GM21737 (cell line): ENCODE measurements at regions not wholly inside any gene's neighbourhood (a gene's known extent, or its start where the extent isn't known, plus 50 kb on each side); places are given as distances from the start of the nearest gene placed in this dataset.

Source experiments
- ATAC-seq: cut with Tn5 transposase; IDR thresholded peaks from one replicate; pipeline ENCODE4 v1.9.1; 2021; ENCODE audit warnings: mild to moderate bottlenecking, moderate library complexity; ENCODE audit not compliant: unreplicated experiment

DNA sequence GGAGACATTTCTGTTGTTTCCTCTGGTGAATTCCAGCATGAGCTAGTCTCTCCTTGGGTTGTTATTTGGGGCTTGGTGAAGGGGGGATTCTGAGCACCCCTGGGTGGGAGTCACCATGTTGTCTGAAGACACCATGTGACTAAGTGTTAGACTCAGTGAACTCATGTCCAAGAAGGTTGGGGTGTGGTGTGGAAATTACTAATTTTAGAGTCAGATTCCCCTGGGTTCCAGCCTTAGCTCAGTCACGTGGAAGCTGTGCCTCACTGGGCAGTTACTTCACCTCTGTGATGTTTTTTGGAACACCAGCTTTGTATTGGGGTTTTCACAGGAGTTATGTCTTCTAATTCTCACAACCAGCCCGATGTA is 171.5 kb downstream of the RPLP1 start:
- no peak for ATAC-seq

DNA sequence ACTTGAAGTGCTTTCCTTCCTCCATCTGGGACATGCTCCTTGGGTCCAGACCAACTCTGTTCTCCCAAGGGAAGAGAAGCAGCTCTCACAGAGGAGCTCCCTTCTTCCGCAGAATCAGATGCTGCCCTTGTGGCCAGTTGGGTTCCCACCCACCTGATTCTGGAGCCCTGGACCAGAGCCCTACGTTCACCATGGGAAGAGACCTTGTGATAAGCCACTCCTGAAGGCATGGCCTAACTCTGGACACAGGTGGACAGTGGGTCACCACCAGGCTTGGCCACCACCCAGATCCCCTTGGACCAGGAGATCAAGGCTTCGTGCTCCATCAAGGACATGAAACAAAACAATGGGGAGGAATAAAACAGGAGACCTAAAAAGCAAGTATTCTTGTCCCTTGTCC is 172.2 kb downstream of the RPLP1 start:
- ATAC-seq = no peak

DNA sequence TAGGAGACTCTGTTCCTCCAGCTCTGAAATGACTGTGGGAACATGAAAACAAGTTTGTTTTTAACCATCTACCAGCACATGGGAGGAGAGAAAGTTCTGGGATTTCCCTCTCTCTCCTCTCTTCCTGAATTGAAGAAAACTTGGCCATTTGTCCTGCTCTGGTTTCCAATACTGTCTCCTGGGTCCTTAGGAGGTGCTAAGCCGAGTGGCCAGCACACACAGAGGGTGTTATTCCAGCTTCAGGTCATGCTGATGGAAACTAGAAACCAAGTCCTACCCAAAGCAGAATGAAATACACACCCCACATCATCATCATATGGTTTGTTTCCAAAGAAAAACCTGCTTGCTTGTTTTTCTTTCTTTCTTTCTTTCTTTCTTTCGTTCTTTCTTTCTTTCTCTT is 172.7 kb downstream of the RPLP1 start:
- no peak for ATAC-seq

DNA sequence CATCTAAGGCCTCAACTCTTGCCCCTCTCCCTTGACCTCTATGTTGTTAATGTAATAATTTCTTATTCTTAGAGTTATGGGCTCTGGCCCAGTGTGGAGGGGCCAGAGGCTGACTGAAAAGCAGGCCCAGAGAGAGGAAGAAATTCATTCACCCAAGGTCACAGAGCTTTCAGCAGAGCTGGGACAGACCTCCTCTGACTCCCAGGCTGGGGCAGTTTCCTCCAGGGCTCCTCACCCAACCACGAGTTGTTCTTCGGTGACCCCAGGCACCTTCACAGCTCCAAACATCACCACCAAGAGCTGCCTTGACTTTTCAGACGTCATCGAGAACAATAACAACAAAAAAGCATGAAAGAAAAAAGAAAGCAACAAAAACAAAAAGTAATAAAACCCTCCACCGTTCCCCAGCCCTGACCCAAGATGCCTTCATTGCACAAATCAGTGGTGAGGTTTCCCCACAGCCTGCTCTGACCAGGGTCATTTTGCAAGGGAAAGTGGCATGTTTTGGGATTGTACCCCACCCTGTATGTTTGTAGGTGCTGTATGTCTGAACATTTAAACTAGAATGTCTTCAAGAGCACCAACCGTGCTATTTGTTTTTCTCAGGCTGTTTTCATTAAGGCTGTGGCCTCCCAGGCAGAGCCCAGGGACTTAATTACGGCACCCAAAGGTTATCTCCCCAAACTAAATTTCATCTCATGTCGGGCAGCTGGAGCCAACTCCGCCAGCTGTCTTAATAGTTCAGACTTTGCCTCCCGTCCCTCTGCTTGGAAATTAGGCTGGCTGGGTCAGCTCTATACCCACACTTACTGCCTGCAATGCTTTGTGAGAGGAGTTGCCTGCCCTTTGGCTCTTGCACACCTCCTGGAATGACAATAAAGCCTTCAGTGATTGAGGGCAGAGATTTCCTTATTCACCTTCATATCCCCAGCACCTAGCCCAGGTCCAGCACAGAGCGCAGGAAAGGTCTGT is 173.8 kb downstream of the RPLP1 start:
- no peak for ATAC-seq

DNA sequence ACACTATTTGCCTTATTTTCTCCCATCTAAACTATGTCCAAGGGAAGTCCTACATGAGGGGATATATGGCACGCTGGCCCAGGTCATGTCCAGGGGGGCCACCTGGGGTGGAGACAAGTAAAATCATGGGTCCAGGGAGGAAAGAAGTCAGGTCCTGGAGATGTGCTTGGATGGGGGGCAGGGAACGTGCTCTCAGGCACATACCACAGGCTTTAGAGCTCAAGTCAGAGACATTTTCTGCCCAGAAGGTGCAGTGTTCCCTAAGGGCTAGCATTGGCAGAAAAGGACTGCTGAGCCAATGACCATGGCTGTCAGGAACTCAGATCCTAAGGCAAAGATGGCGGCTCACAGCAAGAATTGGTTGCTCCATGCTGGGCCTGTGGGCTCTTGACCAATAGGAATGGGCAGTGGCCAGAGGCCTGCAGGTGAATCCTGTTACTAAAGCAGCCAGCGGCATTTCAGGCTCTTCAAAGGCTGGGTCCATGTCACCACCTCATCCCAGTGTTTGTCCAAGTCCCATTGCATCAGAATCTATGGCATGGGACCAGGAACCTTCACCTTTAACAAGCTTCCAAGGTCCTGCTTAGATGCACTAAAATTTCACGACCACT is 175.0 kb downstream of the RPLP1 start:
- ATAC-seq = no peak

DNA sequence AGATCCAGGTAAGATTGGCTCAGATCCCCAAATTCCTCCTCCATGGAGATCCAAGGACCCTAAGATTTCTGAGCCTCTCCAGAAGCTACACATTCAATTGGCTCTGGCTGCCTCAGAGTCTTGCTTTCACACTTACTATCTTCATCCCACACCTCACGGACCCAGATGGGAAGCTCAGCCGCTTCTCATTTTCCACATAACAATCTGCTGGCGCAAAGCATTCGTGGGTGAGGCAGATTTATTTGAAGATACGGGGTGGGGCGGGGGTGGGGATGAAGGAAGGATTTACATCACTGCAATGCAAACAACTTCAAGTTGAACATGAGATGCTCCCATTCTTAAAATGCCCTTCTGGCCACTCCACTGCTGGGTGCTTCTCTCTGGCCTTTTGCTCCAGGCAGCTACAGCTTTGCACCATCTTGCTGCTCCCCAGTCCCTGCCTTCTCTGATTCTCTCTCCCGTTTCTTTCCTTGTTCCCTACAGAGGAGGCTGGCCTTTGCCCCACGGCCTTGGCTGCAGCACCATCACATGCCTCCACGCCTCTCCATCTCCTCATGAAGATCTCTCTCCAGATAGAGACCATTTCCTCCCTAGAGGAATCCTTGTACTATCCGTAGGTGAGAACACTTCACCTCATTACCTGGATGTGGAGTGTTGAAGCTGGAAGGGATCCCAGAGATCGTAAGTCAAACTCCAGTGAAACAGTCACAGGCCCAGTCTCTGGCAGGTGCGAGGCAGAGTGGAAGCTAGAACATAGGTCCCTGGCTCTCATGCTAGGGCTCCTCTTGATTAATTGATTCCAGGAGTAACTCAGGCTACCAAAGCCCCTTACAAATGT is 175.9 kb downstream of the RPLP1 start:
- ATAC-seq = no peak

DNA sequence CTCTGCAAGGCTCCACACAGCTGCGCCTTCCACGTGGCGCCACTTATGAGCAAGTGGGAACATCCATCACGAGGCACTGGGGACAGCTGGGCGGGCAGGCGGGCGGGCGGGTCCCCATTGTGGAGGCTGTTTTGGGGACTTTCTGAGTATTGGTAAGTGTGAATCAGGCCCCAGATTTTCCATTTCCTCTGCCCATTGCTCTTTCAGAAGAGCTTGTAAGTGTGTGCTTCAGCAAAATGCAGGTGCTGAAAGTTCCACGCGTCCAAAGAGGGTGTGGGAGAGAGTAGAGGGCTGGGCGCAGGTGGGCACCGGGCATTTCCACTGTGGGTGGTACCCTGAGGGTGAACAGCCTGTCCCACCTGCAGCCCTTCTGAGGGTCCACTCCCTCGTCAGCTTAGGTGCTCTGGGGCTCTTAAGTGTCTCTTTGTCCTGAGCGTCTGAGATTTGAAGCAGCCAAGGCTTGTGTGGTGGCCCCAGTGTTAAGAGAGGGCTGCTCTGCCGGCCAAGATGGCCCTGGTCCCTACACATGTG is 177.1 kb downstream of the RPLP1 start:
- ATAC-seq = no peak

DNA sequence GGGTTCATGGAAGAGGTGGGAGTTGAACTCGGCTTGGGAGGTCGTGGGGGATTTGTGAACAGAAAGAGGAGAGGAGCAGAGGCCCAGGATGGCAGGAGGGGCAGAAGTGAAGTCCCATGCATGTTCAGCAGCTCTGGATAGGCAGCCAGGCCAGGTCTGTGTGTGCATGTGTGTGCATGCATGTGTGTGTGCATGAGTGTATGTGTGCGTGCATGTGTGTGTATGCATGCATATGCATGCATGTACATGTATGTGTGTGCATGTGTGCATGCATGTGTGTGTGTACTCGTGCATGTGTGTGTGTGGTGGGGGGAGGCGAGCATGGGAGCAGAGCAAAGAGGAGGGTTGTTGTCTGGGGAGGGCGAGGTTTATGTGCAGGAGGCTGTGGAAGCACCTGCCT is 178.4 kb downstream of the RPLP1 start:
- ATAC-seq = no peak

DNA sequence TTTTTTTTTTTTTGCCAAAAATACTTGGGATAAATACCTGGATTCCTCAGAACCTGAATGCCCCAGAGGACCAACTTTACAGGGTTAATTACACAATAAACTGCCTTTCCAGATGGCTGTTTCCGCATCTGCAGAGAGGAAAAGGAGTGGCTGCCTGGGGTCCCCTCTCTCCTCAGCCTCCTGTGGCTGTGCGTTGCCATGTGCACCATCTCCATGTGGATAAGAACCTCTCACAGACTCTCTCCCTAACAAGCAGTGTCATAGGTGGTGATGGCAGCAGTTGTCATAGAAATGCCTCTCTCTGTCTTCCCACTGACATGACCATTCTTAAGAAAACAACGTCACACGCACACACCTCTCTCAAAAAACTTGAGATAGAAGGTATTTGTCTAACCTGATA is 179.4 kb downstream of the RPLP1 start:
- ATAC-seq = no peak

DNA sequence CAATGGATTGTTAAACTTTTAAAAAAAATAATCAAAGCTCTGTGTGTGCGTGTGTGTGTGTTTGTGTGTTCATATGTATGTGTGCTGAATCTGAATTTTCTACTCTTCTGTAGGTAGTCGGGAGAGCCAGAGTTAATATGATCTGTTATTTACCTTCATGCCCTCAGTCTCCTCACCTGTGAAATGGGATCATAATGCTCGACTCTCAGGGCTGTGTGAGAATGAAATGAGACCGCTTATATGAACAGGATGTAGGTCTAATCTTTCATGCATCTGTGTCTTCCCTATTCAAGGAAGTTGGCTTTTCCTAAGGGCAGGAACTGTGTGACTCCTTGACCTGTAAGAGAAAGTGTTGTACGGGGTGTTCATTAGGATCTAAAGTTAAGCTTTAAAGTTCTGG is 182.2 kb downstream of the RPLP1 start:
- no peak for ATAC-seq

DNA sequence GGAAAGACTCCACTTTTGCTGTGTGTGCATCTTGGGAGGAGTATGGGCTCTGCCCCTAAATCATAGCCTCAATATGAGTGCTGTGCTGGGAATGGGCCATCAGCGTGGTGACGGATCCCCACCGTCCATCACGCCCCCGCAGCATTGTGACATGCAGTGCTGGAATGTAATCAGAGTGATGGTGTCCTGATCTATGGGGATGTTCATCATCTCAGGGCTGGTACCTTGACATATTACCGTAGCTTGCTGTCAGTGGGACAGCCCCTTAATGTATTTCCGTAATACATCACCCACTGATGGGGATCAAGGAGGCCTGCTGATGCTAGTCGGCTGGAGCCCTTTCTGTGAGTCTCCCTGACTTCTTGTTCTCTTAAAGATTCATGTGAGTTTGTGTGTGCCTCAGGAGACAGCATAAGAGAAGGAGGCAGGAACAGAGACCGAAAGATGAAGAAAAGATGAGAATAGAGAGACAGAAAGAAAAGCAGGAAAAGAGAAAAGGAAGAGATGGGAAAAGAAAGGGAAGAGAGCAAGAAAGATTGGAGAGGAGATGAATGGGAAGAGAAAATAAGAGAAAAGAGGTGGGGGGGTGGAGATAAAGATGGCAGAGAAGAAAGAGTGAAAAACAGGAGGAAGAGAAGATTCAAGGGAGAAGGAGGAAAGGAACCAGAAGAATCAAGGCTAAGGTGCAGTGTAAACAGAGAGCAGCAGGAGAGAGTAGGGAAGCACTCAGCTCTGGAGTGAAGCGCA is 183.7 kb downstream of the RPLP1 start:
- no peak for ATAC-seq

DNA sequence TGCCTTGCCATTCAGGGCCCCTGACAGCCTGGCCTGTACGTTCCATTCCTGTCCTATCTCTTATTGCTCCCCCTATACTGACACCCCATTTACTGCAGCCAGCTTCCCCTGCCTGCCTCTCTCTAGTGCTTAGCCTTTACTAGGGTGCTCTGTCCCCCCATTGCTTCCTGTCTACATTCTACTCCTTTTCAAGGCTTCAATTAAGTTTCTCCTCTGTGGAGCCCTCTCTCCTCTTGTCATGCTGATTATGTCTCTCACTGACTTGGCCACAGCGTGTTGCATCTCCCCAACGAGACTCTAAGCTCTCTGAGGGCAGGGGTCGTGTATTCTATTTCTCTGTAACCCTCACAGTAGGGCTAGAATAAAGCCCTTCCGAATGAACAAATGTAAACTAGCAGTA is 185.2 kb downstream of the RPLP1 start:
- no peak for ATAC-seq

DNA sequence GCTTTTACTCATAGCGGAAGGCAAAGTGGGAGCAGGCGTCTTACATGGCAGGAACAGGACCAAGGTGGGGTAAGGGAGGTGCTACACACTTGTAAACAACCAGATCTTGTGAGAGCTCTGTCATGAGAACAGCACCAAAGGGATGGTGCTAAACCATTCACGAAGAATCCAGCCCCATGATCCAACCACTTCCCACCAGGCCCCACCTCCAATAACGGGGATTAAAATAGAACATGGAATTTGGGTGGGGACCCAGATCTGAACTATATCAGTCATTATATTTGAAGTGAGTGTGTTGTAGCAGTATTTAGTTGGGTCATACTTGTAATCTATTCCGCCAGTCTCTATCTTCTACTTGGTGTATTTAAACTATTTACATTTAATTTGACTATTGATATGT is 190.9 kb downstream of the RPLP1 start:
- no peak for ATAC-seq

DNA sequence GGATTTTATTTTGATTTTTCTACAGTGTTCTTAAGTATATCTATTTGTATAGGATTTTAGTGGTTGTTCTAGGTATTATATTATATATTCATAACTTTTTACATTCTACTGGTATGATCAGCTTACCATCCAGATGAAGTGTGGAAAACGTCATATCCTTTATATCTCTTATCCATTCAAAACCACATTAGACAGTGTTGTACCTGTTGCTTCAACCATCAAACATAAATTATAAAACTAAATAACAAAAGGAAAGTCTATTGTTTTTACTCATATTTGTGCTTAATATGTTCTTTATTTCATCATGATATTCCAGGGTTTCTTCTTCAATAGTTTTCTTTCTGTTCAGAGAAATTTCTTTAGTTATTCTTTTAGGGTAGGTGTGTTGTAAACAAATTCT is 191.4 kb downstream of the RPLP1 start:
- ATAC-seq = no peak

DNA sequence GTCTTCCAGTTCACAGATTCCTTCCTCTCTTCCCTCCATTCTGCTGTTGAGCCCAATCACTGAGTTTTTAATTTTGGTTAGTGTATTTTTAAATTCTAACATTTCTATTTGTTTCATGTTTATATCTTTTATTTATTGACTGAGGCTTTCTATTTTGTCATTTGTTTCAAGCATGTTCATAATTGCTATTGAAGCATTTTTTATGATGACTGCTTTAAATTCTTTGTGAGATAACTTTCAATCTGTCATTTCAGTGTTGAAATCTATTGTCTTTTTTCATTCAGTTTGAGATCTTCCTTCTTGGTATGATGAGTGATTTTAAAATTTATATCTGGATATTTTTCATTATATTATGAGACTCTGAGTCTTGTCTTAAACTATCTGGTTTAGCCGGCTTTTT is 192.3 kb downstream of the RPLP1 start:
- no peak for ATAC-seq

DNA sequence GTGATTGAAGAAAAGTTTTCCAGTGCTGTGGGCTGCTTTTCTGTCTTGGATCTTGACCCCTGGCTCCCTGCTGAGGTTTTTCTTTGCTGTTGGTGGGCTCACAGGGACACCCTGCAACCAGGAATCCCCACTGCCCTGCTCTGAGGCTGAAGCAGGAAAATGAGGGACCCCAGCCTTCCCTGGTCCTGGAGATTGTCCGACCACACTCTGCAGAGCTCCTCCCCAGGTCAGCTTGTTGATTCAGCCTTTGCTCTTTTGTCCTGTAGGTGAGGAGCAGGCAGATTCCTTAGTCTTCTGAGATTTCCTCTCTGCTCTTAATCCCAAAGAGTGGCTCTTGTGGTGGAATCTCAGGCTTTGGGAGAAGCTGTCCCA is 194.5 kb downstream of the RPLP1 start:
- no peak for ATAC-seq

DNA sequence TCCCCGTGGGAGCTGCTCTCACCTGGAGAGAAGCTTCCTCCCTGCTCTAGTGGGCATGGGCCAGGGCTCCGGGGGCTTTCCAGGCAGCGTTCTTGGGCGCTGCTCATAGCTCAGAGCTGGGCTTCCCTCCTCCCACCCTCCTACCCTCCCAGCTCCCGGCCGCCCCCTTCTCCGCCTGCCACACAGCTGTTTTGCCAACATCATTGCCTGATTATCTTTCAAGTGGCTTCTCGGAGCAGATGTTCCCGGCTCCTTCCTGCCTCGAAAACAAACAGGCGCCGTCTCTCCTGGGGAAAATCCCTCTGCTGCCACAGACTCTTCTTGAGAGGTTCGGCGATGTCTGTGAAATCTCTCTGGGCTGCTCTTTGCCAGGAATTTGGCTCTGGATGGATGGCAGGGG is 195.6 kb downstream of the RPLP1 start:
- ATAC-seq = no peak

DNA sequence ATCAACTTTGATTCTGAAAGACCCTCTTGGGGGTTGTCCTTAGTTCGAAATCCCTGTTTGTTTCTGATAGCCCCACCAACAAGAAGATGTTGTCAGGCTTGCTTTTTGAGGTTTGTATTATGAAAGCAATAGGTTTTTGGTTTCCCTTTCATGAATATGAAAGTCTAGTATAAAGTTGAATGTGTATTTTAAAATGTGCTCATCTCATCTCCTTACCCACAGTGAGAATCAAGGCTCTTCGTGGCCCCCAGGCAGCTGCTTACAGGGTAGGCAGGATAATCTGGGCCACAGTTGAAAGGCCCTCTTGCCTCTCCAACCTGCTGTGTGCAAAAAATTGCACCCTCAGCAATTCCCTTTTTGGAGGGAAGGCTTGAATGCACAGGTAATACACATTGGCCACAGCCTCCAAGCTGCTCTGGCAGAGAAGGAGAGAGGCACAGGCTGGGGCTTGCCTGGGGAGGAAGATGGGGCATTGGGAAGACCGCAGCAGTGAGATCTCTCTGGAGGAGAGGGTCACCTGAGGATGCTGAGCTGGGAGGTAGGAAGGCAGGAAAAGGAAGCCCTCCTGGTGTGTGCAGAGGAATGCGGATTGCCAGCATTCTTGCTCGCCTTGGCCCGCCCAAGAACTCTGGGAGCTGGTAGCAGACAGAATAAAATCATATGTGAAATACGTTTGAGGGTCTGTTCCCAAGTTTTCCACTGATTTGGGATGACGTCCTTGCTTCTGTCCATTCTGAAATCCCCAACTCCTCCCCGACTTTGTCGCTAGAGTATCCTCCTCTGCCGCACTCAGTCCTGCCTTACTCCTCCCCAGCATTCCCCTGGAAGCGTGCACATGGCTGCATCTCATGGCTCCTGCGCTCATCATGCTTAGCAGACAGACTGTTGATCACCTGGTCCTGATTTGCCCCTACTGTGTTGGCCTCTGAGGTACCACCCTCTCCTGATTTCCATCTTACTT is 196.4 kb downstream of the RPLP1 start:
- no peak for ATAC-seq

DNA sequence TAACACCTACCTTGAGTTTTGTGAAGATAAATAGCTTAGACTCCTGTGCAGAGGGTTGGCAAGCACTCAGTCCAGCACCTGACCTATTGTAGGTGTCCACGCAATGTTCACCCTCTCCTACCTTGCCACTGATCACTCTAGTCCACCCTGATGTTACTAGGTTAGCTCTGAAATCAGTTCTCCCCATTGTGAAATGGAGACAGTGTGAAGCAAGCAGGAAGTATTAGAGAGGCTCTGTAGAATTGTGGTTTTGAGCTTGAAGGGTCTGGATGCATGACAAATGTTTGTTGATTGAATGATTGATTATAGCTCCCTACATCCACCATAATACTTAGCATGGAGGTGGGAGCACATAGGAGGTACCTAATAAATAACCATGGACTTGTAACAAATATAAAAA is 199.7 kb downstream of the RPLP1 start:
- no peak for ATAC-seq
